ENCODE measurements at regions not wholly inside any gene's neighbourhood (a gene's known extent, or its start where the extent isn't known, plus 50 kb on each side); places are given as distances from the start of the nearest gene placed in this dataset.

GRCh38 chr14:106845286-106846087 is 1319.1 kb downstream of the TMEM121 start:
- DNase-seq, result peak; percentile 59
- Histone ChIP-seq H3K4me3 (peak overlapping the region; percentile 52 to 70), H3K4me1 (peaks cover 20% of the 10 kb centered on the region), H3K36me3 (ENCODE audit: low read depth, missing control alignments) (no peaks in the 10 kb centered on the region), H3K9me3 (no peaks in the 10 kb centered on the region), H3K27me3 (no peaks in the 10 kb centered on the region), H3K27ac (peak overlapping the region; percentile 83 to 97)
- TF ChIP-seq, protein P1, sequence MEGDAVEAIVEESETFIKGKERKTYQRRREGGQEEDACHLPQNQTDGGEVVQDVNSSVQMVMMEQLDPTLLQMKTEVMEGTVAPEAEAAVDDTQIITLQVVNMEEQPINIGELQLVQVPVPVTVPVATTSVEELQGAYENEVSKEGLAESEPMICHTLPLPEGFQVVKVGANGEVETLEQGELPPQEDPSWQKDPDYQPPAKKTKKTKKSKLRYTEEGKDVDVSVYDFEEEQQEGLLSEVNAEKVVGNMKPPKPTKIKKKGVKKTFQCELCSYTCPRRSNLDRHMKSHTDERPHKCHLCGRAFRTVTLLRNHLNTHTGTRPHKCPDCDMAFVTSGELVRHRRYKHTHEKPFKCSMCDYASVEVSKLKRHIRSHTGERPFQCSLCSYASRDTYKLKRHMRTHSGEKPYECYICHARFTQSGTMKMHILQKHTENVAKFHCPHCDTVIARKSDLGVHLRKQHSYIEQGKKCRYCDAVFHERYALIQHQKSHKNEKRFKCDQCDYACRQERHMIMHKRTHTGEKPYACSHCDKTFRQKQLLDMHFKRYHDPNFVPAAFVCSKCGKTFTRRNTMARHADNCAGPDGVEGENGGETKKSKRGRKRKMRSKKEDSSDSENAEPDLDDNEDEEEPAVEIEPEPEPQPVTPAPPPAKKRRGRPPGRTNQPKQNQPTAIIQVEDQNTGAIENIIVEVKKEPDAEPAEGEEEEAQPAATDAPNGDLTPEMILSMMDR (IDR thresholded peaks at IDR 0.05), result no peak
- TF ChIP-seq POLR2A (IDR thresholded peaks at IDR 0.05), result no peak
- WGBS, 2 donors, result 24 to 26% methylated on average over 15 to 17 of the region's 17 CpGs
- intact Hi-C loops (cut with DNase I; ENCODE audit: low total_unique reads), result no loop called here

DNA sequence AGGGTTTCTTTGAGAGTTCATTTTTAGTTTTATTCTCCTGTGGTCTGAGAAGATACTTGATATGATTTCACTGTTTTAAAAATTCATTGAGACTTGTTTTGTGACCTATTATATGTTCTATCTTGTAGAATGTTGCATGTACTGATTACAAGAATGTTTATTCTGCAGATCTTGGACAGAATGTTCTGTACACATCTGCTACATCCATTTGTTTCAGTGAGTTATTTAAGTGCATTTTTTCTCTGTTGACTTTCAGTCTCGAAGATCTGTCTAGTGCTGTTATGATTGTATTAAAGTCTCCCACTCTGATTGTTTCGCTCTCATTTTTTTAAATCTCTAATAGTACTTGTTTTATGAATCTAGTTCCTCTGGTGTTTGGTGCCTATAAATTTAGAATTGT is 1319.8 kb downstream of the TMEM121 start:
- Histone ChIP-seq H3K4me3 (peak overlapping the region in 1 of 2 donors; percentile 70), H3K4me1 (peaks cover 20% of the 10 kb centered on the region), H3K27ac (peak overlapping the region; percentile 83 to 97), H3K9me3 (no peaks in the 10 kb centered on the region), H3K27me3 (no peaks in the 10 kb centered on the region), H3K36me3 (ENCODE audit: low read depth, missing control alignments) (no peaks in the 10 kb centered on the region)
- 24 to 42% methylated on average over 2 of the region's 2 CpGs for WGBS, 2 donors
- intact Hi-C loops (cut with DNase I; ENCODE audit: low total_unique reads), result no loop called here
- no peak for DNase-seq
- TF ChIP-seq, protein P1 (IDR thresholded peaks at IDR 0.05), result no peak
- no peak for TF ChIP-seq POLR2A (IDR thresholded peaks at IDR 0.05)

DNA sequence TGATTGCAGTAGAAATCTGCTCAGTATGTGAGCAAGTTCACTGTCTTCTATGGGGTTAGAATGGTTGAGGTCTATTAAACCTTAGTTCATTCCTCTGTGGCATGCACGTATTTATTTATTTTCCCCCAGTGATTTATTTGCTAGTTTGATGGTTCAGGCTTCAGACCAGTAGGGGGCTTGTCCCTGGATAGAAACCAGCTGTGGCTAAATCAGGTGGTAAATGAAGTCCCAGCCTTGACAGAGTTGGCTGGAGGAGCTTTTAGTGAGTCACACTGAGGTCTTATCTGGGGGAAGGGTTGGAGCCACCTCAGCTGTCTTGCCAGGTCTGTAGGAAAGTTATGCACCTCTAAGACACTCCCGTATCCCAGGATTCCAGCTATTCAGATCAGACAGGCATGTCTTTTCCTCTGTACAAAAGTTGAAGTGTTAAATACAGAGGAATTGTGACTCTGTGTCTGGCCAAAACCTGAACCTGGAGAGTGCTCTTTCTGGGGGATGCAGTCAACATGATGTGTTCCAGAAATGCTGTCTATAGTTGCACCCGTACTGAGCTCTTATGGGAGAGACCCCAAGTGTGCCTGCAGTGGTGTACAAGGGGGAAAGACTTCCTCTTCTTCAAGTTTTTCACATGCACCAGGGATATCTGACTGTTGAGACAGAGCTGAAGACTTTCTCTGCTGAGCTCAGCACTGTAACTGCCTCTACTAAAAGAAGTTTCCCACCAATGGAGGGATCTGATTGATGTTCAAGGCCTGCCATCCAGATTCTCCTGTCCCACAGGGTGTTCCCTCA is 1322.1 kb downstream of the TMEM121 start:
- WGBS, 2 donors, result 62 to 65% methylated on average over 3 of the region's 3 CpGs
- DNase-seq, result no peak

DNA sequence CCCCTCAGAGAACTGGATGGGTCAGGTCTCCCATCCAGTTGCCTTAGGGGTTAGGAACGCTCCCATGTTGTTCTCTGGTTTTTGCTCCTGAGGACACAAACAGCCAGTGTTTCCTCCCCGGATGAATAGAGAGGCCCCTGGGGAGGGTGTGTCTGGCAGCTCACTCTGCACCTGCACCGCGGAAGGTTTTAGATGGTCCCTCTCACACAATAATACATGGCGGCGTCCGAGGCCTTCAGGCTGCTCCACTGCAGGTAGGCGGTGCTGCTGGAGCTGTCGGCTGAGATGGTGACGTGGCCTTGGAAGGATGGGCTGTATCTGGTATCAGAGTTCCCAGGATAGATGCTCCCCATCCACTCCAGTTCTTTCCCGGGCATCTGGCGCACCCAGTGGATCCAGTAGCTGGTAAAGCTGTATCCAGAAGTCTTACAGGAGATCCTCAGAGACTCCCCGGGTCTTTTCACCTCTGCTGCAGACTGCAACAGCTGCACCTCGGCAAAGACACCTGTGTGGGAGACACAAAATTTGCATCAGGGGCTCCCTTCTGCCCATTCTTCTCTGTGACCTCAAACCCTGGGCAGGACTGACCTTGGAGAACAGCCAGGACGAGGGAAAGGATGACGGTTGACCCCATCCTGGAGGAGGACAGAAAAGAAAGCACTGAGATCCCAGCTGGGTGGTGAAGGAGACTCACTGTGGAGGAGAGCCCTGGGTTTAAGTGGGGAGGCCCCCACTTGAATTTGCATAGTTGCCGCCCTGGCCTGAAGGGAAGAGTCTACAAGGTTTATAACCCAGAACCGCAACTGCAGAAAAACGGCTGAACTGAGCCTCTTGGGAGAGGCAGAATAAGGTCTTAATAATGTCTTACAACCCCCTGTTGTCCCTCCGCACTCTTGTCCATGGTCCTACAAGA is 1324.8 kb downstream of the TMEM121 start:
- no peaks in the 10 kb centered on the region for H3K27me3 ChIP-seq
- peaks cover 8% of the 10 kb centered on the region for H3K4me1 ChIP-seq
- H3K4me3 ChIP-seq, result no peak overlapping the region
- no peak for DNase-seq
- WGBS, 2 donors, result 66 to 72% methylated on average over 18 to 20 of the region's 20 CpGs
- intact Hi-C loops (cut with DNase I; ENCODE audit: low total_unique reads), result no loop called here
- H3K27ac ChIP-seq, result no peak overlapping the region
- TF ChIP-seq, protein P1 (IDR thresholded peaks at IDR 0.05), result no peak
- H3K9me3 ChIP-seq, result no peaks in the 10 kb centered on the region
- no peaks in the 10 kb centered on the region for H3K36me3 ChIP-seq (ENCODE audit: low read depth, missing control alignments)

More for the DNA sequence above, 1322.1 kb downstream of the TMEM121 start:
- intact Hi-C loops (cut with DNase I; ENCODE audit: low total_unique reads), result no loop called here
- no peak for TF ChIP-seq POLR2A (IDR thresholded peaks at IDR 0.05)
- TF ChIP-seq, protein P1 (IDR thresholded peaks at IDR 0.05), result peak in 1 of 3 experiments; percentile 13
- no peaks in the 10 kb centered on the region for H3K9me3 ChIP-seq
- no peaks in the 10 kb centered on the region for H3K36me3 ChIP-seq (ENCODE audit: low read depth, missing control alignments)
- no peak overlapping the region for H3K27ac ChIP-seq
- H3K4me3 ChIP-seq, result no peak overlapping the region
- peaks cover 12% of the 10 kb centered on the region for H3K4me1 ChIP-seq
- H3K27me3 ChIP-seq, result no peaks in the 10 kb centered on the region

All from testis (tissue), 2 donors.